Stomach (tissue), 8 donors: ENCODE measurements at regions not wholly inside any gene's neighbourhood (a gene's known extent, or its start where the extent isn't known, plus 50 kb on each side); places are given as distances from the start of the nearest gene placed in this dataset.
"Not testable (repeated sequence)": the region's sequence is repeated elsewhere in the genome, so short reads cannot be mapped to it uniquely, and the experiment has no call there.

Experiments
- DNase-seq, 2 donors: peaks; one replicate each; pipeline versions ENCODE4 v3.0.0 to v3.0.0-alpha.2; 2013 to 2019
- H3K27ac ChIP-seq, 5 donors: fragments of 200-600 bp in 4 of 5; sonication (generic) in 4 of 5; one replicate each; pipeline ENCODE4 v1.5.1; 2013 to 2019; ENCODE audit warnings: mild to moderate bottlenecking in 1 of 5, moderate library complexity in 1 of 5
- H3K27me3 ChIP-seq, 3 donors: fragments of 200-600 bp; sonication (generic); one replicate each; pipeline ENCODE4 v1.5.1; 2017 to 2019; ENCODE audit warnings: mixed run types in 1 of 3
- H3K36me3 ChIP-seq, 4 donors: fragments of 200-600 bp; sonication (generic); 1 replicate in 3 of 4; 2 replicates in 1 of 4; pipeline ENCODE4 v1.5.1; 2016 to 2019
- H3K4me1 ChIP-seq, 4 donors: fragments of 200-600 bp; sonication (generic); one replicate each; pipeline ENCODE4 v1.5.1; 2016 to 2019
- H3K4me3 ChIP-seq, 4 donors: fragments of 200-600 bp; sonication (generic) in 3 of 4; one replicate each; pipeline ENCODE4 v1.5.1; 2016 to 2019; ENCODE audit warnings: mild to moderate bottlenecking in 1 of 4
- H3K9me3 ChIP-seq, 4 donors: fragments of 200-600 bp; sonication (generic); one replicate each; pipeline ENCODE4 v1.5.1; 2016 to 2019
- EP300 ChIP-seq: sonication (generic); formaldehyde crosslinking; IDR thresholded peaks from one replicate; pipeline ENCODE4 v1.6.1; 2017; ENCODE audit warnings: antibody characterized with exemption
- POLR2A ChIP-seq, 4 donors: fragments of 450-650 bp; IDR thresholded peaks; one replicate each; pipeline ENCODE4 v1.6.1; 2016; ENCODE audit warnings: antibody characterized with exemption in 4 of 4, control low read depth in 2 of 4, mild to moderate bottlenecking in 1 of 4, moderate library complexity in 1 of 4
- POLR2AphosphoS5 ChIP-seq, 3 donors: sonication (generic); formaldehyde crosslinking; IDR thresholded peaks; one replicate each; pipeline ENCODE4 v1.6.1; 2016; ENCODE audit warnings: antibody characterized with exemption in 3 of 3
- WGBS, 5 donors: extraction: QIAGEN DNeasy Blood & Tissue Kit in 3 of 5; methylation state at CpG; one replicate each; pipeline versions ENCODE4 v1.1.5 to v1.1.7; 2013 to 2018; 5-methylcytosine and 5-hydroxymethylcytosine counted together
- intact Hi-C: fragments of 100-400 bp; cut with DNase I; formaldehyde crosslinking; loops from one replicate; pipeline ENCODE4 v1.15.1; 2023; ENCODE audit warnings: low total_unique reads
- TF ChIP-seq, protein P1 (sequence below), 7 experiments: fragments of 450-650 bp in 4 of 7; fragments of 200-600 bp in 3 of 7; sonication (generic) in 3 of 7; IDR thresholded peaks; one replicate each; pipeline ENCODE4 v1.5.1; 2016 to 2019; ENCODE audit warnings: antibody characterized with exemption in 7 of 7, control low read depth in 2 of 7, mild to moderate bottlenecking in 1 of 7
- donor health status: healthy with polysubstance abuse.
- donor health status: Bipolar disorder and iron deficiency.
- donor health status: healthy.

DNA sequence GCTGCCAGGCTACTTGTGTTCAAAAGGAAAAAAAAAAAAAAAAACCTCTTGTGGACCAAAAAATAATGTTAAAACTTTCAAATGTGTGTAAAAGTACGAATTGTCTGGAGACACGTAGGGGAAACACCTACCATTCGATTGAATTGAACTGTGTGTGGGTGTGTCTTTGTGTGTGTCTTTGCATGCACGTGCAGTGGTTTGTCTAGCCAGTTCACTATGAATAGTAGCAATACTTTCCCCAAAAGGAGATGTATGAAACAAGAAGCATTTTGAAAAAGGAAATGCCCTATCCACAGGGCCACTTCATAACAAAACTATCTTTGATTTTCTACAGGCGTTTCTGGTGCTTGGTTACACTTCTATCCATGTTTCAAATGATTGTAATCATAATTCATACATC is 186.8 kb downstream of the RPRM start:
- no peak for TF ChIP-seq POLR2AphosphoS5 (IDR thresholded peaks at IDR 0.05)
- no peak for TF ChIP-seq EP300
- TF ChIP-seq, protein P1, sequence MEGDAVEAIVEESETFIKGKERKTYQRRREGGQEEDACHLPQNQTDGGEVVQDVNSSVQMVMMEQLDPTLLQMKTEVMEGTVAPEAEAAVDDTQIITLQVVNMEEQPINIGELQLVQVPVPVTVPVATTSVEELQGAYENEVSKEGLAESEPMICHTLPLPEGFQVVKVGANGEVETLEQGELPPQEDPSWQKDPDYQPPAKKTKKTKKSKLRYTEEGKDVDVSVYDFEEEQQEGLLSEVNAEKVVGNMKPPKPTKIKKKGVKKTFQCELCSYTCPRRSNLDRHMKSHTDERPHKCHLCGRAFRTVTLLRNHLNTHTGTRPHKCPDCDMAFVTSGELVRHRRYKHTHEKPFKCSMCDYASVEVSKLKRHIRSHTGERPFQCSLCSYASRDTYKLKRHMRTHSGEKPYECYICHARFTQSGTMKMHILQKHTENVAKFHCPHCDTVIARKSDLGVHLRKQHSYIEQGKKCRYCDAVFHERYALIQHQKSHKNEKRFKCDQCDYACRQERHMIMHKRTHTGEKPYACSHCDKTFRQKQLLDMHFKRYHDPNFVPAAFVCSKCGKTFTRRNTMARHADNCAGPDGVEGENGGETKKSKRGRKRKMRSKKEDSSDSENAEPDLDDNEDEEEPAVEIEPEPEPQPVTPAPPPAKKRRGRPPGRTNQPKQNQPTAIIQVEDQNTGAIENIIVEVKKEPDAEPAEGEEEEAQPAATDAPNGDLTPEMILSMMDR (IDR thresholded peaks at IDR 0.05), result no peak
- no peak for TF ChIP-seq POLR2A (IDR thresholded peaks at IDR 0.05)
- H3K36me3 ChIP-seq, result no peaks in the 10 kb centered on the region
- DNase-seq, result no peak
- no peaks in the 10 kb centered on the region for H3K27me3 ChIP-seq
- H3K4me3 ChIP-seq, result no peak overlapping the region
- peaks cover 0 to 5% (median 0%) of the 10 kb centered on the region in 4 donors for H3K9me3 ChIP-seq
- H3K27ac ChIP-seq, result no peak overlapping the region
- H3K4me1 ChIP-seq, result peaks cover 0 to 4% (median 0%) of the 10 kb centered on the region in 4 donors
- 53 to 66% (median 63%) methylated on average over 5 of the region's 5 CpGs for WGBS, 5 donors
- intact Hi-C loops, result no loop called here

DNA sequence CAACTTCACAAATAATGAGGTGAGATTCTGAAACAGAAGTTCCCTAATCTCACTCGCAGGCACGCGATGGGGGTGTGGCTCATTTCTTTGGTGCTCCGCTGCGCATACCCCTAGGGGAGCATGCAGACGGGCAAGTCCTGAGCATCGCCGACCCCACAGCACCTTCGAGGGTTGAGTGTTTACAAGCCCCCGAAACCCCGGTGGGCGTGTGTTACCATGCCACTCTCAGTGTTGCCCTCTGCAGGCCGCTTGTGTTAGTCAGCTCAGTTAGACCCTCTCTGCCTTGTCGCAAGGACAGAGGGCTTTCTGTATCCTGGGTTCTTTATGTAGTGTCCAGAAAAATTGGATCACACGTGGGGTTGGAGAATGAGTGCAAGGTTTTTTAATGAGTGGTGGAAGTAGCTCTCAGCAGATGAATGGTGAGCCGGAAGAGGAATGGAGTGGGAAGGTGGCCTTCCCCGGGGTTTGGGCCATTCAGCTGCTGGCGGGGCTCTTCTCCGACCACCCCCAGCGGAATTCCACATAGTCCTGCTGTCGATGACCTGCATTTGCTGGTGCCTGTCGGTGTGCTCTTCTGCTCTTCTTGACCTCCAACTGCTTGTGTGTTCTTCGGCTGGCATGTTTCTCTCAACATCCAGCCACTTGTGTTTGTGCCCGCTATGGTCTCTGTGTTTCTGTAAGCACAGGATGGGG is 191.3 kb downstream of the RPRM start:
- intact Hi-C loops, result no loop called here
- peak in 1 of 2 donors; percentile 13 for DNase-seq
- Histone ChIP-seq H3K4me1 (peaks cover 0 to 4% (median 0%) of the 10 kb centered on the region in 4 donors), H3K4me3 (no peak overlapping the region), H3K36me3 (no peaks in the 10 kb centered on the region), H3K27ac (no peak overlapping the region), H3K27me3 (no peaks in the 10 kb centered on the region), H3K9me3 (peaks cover 0 to 28% (median 16%) of the 10 kb centered on the region in 4 donors)
- TF ChIP-seq POLR2A (IDR thresholded peaks at IDR 0.05) (no peak), EP300 (no peak), POLR2AphosphoS5 (IDR thresholded peaks at IDR 0.05) (no peak)
- TF ChIP-seq, protein P1 (IDR thresholded peaks at IDR 0.05), result no peak
- 42 to 47% (median 42%) methylated on average over 23 to 24 of the region's 24 CpGs for WGBS, 5 donors

DNA sequence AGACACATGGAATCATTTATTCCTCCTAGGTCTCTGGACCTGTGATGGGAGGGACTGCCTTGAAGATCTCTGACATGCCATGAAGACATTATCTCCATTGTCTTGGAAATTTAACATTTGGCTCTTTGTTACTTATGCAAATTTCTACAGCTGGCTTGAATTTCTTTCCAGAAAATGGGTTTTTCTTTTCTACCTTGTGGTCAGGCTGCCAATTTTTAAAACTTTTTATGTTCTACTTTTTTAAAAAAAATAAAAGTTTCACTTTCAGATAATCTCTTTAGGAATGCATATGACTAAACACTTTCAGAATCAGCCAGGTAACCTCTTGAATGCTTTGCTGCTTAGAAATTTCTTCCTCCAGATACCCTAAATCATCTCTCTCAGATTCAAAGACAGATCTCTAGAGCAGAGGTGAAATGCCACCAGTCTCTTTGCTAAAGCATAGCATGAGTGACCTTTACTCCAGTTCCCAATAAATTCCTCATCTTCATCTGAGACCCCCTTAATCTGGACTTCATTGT is 209.6 kb downstream of the RPRM start:
- intact Hi-C loops, result no loop called here
- no peaks in the 10 kb centered on the region for H3K4me1 ChIP-seq

DNA sequence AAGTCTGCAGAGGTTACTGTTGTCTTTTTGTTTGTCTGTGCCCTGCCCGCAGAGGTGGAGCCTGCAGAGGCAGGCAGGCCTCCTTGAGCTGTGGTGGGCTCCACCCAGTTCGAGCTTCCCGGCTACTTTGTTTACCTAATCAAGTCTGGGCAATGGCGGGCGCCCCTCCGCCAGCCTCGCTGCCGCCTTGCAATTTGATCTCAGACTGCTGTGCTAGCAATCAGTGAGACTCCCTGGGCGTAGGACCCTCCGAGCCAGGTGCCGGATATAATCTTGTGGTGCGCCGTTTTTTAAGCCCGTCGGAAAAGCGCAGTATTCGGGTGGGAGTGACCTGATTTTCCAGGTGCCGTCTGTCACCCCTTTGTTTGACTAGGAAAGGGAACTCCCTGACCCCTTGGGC is 221.7 kb downstream of the RPRM start:
- H3K27ac ChIP-seq, DNase-seq, H3K36me3 ChIP-seq, intact Hi-C loops, H3K4me3 ChIP-seq, H3K27me3 ChIP-seq, H3K4me1 ChIP-seq: not testable (repeated sequence)
- 83 to 91% (median 88%) methylated on average over 11 to 17 of the region's 18 CpGs for WGBS, 5 donors
- H3K9me3 ChIP-seq, result peaks cover 0 to 15% (median 4%) of the 10 kb centered on the region in 4 donors

More for the DNA sequence above, 209.6 kb downstream of the RPRM start:
- TF ChIP-seq POLR2AphosphoS5 (IDR thresholded peaks at IDR 0.05), result no peak
- TF ChIP-seq POLR2A (IDR thresholded peaks at IDR 0.05), result no peak
- TF ChIP-seq, protein P1 (IDR thresholded peaks at IDR 0.05), result no peak
- TF ChIP-seq EP300, result no peak
- no peaks in the 10 kb centered on the region for H3K36me3 ChIP-seq
- H3K27me3 ChIP-seq, result no peaks in the 10 kb centered on the region
- H3K9me3 ChIP-seq, result peaks cover 0 to 19% (median 17%) of the 10 kb centered on the region in 4 donors
- H3K4me3 ChIP-seq, result no peak overlapping the region
- DNase-seq, result no peak
- no peak overlapping the region for H3K27ac ChIP-seq

DNA sequence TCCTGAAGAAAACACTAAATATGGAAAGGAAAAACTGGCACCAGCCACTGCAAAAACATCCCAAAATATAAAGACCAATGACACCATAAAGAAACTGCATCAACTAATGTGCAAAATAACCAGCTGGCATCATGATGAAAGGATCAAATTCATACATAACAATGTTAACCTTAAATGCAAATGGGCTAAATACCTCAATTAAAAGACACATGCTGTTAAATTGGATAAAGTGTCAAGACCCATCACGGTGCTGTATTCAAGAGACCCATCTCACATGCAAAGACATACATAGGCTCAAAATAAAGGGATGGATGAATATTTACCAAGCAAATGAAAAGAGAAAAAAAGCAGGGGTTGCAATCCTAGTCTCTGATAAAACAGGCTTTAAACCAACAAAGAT is 231.9 kb downstream of the RPRM start:
- intact Hi-C loops, H3K36me3 ChIP-seq, H3K27me3 ChIP-seq, H3K27ac ChIP-seq, H3K4me3 ChIP-seq, H3K4me1 ChIP-seq, DNase-seq: not testable (repeated sequence)
- peaks cover 0 to 13% (median 0%) of the 10 kb centered on the region in 4 donors for H3K9me3 ChIP-seq
- 27 to 39% (median 35%) methylated on average over 1 of the region's 1 CpG for WGBS, 5 donors
